ENCODE measurements at regions not wholly inside any gene's neighbourhood (a gene's known extent, or its start where the extent isn't known, plus 50 kb on each side); places are given as distances from the start of the nearest gene placed in this dataset.

DNA sequence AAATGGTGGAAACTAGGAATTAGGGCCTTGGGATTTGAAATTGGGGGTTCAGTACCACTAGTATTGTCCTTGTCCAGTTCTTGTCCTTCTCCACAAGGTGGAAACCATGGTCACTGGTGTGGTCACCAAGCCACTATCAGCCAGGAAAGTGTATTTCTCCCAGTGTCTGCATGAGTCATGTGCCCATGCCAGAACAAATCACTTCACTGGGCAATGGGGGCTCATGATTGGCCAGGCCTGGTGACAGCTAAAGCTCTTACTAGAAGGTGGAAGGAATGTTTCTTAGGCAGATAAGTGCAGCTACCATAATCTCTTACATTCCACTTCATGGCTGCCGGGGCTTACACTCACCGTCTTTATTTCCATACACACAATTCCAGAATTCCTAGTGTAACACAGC lies 124.8 kb upstream of the TACR1 start:
- Histone ChIP-seq H3K9ac (ENCODE audit: control insufficient read depth, insufficient read depth, low read length) (no peak overlapping the region), H3K36me3 (ENCODE audit: control insufficient read depth in 2 of 2, insufficient read depth in 2 of 2, low read length in 1 of 2) (no peaks in the 10 kb centered on the region), H3K4me2 (ENCODE audit: control insufficient read depth, insufficient read depth) (no peak overlapping the region), H3K79me2 (ENCODE audit: control insufficient read depth, insufficient read depth, low read length) (no peaks in the 10 kb centered on the region), H3K27me3 (replicated peaks in 1 of 2; ENCODE audit: control insufficient read depth in 2 of 2, insufficient read depth in 2 of 2, low read length in 1 of 2) (no peaks in the 10 kb centered on the region), H3K4me1 (ENCODE audit: control insufficient read depth, insufficient read depth, low read length) (no peaks in the 10 kb centered on the region; the same call in 1 of the 2 replicates), H4K20me1 (ENCODE audit: control insufficient read depth, insufficient read depth) (no peaks in the 10 kb centered on the region), H3K4me3 (no peak overlapping the region), H3K27ac (ENCODE audit: control insufficient read depth, insufficient read depth) (no peak overlapping the region), H2AFZ (ENCODE audit: control insufficient read depth, low read depth, low read length) (no peak overlapping the region), H3K9me3 (replicated peaks; ENCODE audit: control insufficient read depth, insufficient read depth, low read length) (no peaks in the 10 kb centered on the region; the same call in 2 of the 3 replicates)
- SMC1A ChIA-PET (ENCODE audit: uncharacterized antibody, unreplicated experiment), result interaction anchor here (1.3 to 2.6 kb wide), 3 partner anchors 10 to 144 kb away, joined by 4 to 18 read pairs (median 5); no protein-coding TSS in a partner anchor
- CTCF ChIA-PET, result interaction anchor here (0.8 to 1.1 kb wide), 2 partner anchors 11 to 15 kb away, joined by 3 read pairs; no protein-coding TSS in a partner anchor
- FAIRE-seq (no peak), DNase-seq (ENCODE audit: low read depth, low spot score) (no peak), ATAC-seq (no peak)
- intact Hi-C loops (cut with micrococcal nuclease; ENCODE audit: unreplicated experiment) (no loop called here), in situ Hi-C loops (cut with MboI) (no loop called here)
- WGBS (ENCODE audit: insufficient coverage, insufficient replicate concordance, low lambda C conversion rate, missing lambda C conversion rate), result 87% methylated on average over 2 of the region's 2 CpGs
- POLR2A ChIA-PET, result no interaction called here
- RAD21 ChIA-PET (ENCODE audit: unreplicated experiment), result interaction anchor here (0.6 to 1.8 kb wide), 3 partner anchors 10 to 911 kb away, joined by 3 to 6 read pairs (median 3); no protein-coding TSS in a partner anchor
- BruUV-seq (replicated peaks), result no TSS peak
- no peak for TF ChIP-seq ZNF384 (IDR thresholded peaks at IDR 0.05; ENCODE audit: borderline replicate concordance, low read depth, low read length)
- TF ChIP-seq ZBED1 (IDR thresholded peaks at IDR 0.05; ENCODE audit: borderline replicate concordance), result no peak
- TF ChIP-seq RBBP5 (conservative IDR thresholded peaks at IDR 0.05), result no peak
- TF ChIP-seq CEBPZ (IDR thresholded peaks at IDR 0.05; ENCODE audit: low read depth, low read length), result no peak
- TF ChIP-seq SIX5 (IDR thresholded peaks at IDR 0.05; ENCODE audit: low read depth, low read length, severe bottlenecking), result no peak
- no peak for TF ChIP-seq NR2F1 (conservative IDR thresholded peaks at IDR 0.05)
- no peak for TF ChIP-seq CREB1 (IDR thresholded peaks at IDR 0.05; ENCODE audit: low read depth)
- TF ChIP-seq, protein P1, sequence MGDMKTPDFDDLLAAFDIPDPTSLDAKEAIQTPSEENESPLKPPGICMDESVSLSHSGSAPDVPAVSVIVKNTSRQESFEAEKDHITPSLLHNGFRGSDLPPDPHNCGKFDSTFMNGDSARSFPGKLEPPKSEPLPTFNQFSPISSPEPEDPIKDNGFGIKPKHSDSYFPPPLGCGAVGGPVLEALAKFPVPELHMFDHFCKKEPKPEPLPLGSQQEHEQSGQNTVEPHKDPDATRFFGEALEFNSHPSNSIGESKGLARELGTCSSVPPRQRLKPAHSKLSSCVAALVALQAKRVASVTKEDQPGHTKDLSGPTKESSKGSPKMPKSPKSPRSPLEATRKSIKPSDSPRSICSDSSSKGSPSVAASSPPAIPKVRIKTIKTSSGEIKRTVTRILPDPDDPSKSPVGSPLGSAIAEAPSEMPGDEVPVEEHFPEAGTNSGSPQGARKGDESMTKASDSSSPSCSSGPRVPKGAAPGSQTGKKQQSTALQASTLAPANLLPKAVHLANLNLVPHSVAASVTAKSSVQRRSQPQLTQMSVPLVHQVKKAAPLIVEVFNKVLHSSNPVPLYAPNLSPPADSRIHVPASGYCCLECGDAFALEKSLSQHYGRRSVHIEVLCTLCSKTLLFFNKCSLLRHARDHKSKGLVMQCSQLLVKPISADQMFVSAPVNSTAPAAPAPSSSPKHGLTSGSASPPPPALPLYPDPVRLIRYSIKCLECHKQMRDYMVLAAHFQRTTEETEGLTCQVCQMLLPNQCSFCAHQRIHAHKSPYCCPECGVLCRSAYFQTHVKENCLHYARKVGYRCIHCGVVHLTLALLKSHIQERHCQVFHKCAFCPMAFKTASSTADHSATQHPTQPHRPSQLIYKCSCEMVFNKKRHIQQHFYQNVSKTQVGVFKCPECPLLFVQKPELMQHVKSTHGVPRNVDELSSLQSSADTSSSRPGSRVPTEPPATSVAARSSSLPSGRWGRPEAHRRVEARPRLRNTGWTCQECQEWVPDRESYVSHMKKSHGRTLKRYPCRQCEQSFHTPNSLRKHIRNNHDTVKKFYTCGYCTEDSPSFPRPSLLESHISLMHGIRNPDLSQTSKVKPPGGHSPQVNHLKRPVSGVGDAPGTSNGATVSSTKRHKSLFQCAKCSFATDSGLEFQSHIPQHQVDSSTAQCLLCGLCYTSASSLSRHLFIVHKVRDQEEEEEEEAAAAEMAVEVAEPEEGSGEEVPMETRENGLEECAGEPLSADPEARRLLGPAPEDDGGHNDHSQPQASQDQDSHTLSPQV (IDR thresholded peaks at IDR 0.05), result no peak
- no peak for TF ChIP-seq SUPT20H (IDR thresholded peaks at IDR 0.05; ENCODE audit: borderline replicate concordance, control insufficient read depth, low read depth, low read length)
- no peak for TF ChIP-seq E2F4 (IDR thresholded peaks at IDR 0.05; ENCODE audit: low read depth, low read length)
- no peak for TF ChIP-seq SREBF1 (IDR thresholded peaks at IDR 0.05; ENCODE audit: low read length)
- TF ChIP-seq HSF1 (IDR thresholded peaks at IDR 0.05; ENCODE audit: low read depth, low read length), result no peak

Measured in GM12878 (cell line).